Thyroid gland (tissue), 4 donors: ENCODE measurements at regions not wholly inside any gene's neighbourhood (a gene's known extent, or its start where the extent isn't known, plus 50 kb on each side); places are given as distances from the start of the nearest gene placed in this dataset.

Source experiments
- DNase-seq, 2 donors: peaks; one replicate each; pipeline ENCODE4 v3.0.0-alpha.2; 2019
- H3K27ac ChIP-seq, 3 donors: fragments of 200-600 bp; sonication (generic); 1 replicate in 2 of 3; 2 replicates in 1 of 3; pipeline ENCODE4 v1.5.1; 2016 to 2019; ENCODE audit warnings: mild to moderate bottlenecking in 1 of 3, moderate library complexity in 1 of 3
- H3K27me3 ChIP-seq: fragments of 200-600 bp; sonication (generic); one replicate; pipeline ENCODE4 v1.5.1; 2019
- H3K36me3 ChIP-seq, 2 donors: fragments of 200-600 bp; sonication (generic); one replicate each; pipeline ENCODE4 v1.5.1; 2016 to 2019
- H3K4me1 ChIP-seq, 2 donors: fragments of 200-600 bp; sonication (generic); one replicate each; pipeline ENCODE4 v1.5.1; 2017 to 2019
- H3K4me3 ChIP-seq, 3 donors: fragments of 200-600 bp; sonication (generic); replicated peaks in 1 of 3; 1 replicate in 2 of 3; 2 replicates in 1 of 3; pipeline ENCODE4 v1.5.1; 2016; ENCODE audit warnings: mild to moderate bottlenecking in 1 of 3
- H3K9me3 ChIP-seq: fragments of 200-600 bp; sonication (generic); one replicate; pipeline ENCODE4 v1.5.1; 2017
- POLR2A ChIP-seq, 2 donors: fragments of 450-650 bp; IDR thresholded peaks; one replicate each; pipeline ENCODE4 v1.6.1; 2017; ENCODE audit warnings: antibody characterized with exemption in 2 of 2, mild to moderate bottlenecking in 2 of 2, moderate library complexity in 1 of 2
- WGBS, 2 donors: methylation state at CpG; one replicate each; pipeline ENCODE4 v1.1.5; 2017; 5-methylcytosine and 5-hydroxymethylcytosine counted together
- intact Hi-C: fragments of 100-400 bp; cut with DNase I; formaldehyde crosslinking; loops from one replicate; pipeline ENCODE4 v1.15.1; 2023
- TF ChIP-seq, protein P1 (sequence below), 6 experiments: fragments of 200-600 bp in 3 of 6; fragments of 450-650 bp in 3 of 6; sonication (generic) in 3 of 6; IDR thresholded peaks; one replicate each; pipeline ENCODE4 v1.5.1; 2016 to 2019; ENCODE audit warnings: antibody characterized with exemption in 6 of 6, mild to moderate bottlenecking in 2 of 6, inconsistent platforms in 1 of 6, moderate library complexity in 1 of 6

GRCh38 chr11:115706626-115707135, 202.5 kb upstream of the CADM1 start:
- WGBS, 2 donors = 88 to 100% methylated on average over 1 of the region's 1 CpG
- H3K4me1 ChIP-seq = peaks cover 13 to 25% of the 10 kb centered on the region in 2 donors

DNA sequence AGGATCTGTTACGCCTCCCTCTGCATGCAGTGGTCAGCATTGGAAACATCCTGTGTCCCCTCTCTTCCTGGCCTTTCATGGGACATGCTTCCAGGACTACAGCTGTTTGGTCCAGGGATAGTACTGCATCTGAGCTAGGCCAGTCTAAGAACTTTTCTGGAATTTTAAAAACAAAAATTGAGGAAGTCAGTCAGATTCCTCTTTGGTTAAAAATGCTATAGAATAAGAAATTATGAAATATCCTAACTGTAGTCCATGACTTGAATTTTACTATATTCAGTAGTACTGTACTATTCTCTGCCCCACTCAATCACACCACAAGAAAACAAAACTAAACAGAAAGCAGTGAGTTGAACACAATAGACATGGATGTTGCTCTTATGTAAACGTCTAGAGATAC, 201.0 kb upstream of the CADM1 start:
- no peaks in the 10 kb centered on the region for H3K9me3 ChIP-seq
- DNase-seq = no peak
- peaks cover 16 to 37% of the 10 kb centered on the region in 2 donors for H3K4me1 ChIP-seq
- H3K27me3 ChIP-seq = no peaks in the 10 kb centered on the region
- H3K27ac ChIP-seq = no peak overlapping the region
- TF ChIP-seq, protein P1, sequence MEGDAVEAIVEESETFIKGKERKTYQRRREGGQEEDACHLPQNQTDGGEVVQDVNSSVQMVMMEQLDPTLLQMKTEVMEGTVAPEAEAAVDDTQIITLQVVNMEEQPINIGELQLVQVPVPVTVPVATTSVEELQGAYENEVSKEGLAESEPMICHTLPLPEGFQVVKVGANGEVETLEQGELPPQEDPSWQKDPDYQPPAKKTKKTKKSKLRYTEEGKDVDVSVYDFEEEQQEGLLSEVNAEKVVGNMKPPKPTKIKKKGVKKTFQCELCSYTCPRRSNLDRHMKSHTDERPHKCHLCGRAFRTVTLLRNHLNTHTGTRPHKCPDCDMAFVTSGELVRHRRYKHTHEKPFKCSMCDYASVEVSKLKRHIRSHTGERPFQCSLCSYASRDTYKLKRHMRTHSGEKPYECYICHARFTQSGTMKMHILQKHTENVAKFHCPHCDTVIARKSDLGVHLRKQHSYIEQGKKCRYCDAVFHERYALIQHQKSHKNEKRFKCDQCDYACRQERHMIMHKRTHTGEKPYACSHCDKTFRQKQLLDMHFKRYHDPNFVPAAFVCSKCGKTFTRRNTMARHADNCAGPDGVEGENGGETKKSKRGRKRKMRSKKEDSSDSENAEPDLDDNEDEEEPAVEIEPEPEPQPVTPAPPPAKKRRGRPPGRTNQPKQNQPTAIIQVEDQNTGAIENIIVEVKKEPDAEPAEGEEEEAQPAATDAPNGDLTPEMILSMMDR (IDR thresholded peaks at IDR 0.05) = no peak
- no peak for TF ChIP-seq POLR2A (IDR thresholded peaks at IDR 0.05)
- WGBS, 2 donors = 71 to 90% methylated on average over 2 of the region's 2 CpGs
- no peaks in the 10 kb centered on the region for H3K36me3 ChIP-seq
- intact Hi-C loops = no loop called here
- no peak overlapping the region for H3K4me3 ChIP-seq

More at GRCh38 chr11:115706626-115707135, 202.5 kb upstream of the CADM1 start:
- Histone ChIP-seq H3K27me3 (no peaks in the 10 kb centered on the region), H3K4me3 (no peak overlapping the region), H3K27ac (peak overlapping the region; percentile 36 to 55 (median 37)), H3K9me3 (no peaks in the 10 kb centered on the region), H3K36me3 (no peaks in the 10 kb centered on the region)
- peak; percentile 6 to 23 for DNase-seq
- no peak for TF ChIP-seq POLR2A (IDR thresholded peaks at IDR 0.05)
- TF ChIP-seq, protein P1 (IDR thresholded peaks at IDR 0.05) = no peak
- intact Hi-C loops = no loop called here

GRCh38 chr11:115700981-115701875, 197.0 kb upstream of the CADM1 start:
- intact Hi-C loops = no loop called here
- no peaks in the 10 kb centered on the region for H3K9me3 ChIP-seq
- H3K27ac ChIP-seq = peak overlapping the region in 1 of 3 donors; percentile 17
- DNase-seq = peak; percentile 19 to 43
- H3K27me3 ChIP-seq = no peaks in the 10 kb centered on the region
- WGBS, 2 donors = 65 to 66% methylated on average over 8 to 9 of the region's 12 CpGs
- no peak overlapping the region for H3K4me3 ChIP-seq
- peaks cover 12 to 38% of the 10 kb centered on the region in 2 donors for H3K4me1 ChIP-seq
- H3K36me3 ChIP-seq = no peaks in the 10 kb centered on the region
- TF ChIP-seq POLR2A (IDR thresholded peaks at IDR 0.05) = no peak
- TF ChIP-seq, protein P1 (IDR thresholded peaks at IDR 0.05) = no peak

- Histone ChIP-seq H3K4me3 (no peak overlapping the region), H3K27me3 (no peaks in the 10 kb centered on the region), H3K36me3 (no peaks in the 10 kb centered on the region), H3K4me1 (peaks cover 12 to 45% of the 10 kb centered on the region in 2 donors), H3K9me3 (no peaks in the 10 kb centered on the region), H3K27ac (peak overlapping the region; percentile 68 to 76 (median 71))
- no peak for DNase-seq
- intact Hi-C loops = no loop called here
- TF ChIP-seq POLR2A (IDR thresholded peaks at IDR 0.05) = no peak
- TF ChIP-seq, protein P1 (IDR thresholded peaks at IDR 0.05) = no peak
- WGBS, 2 donors = 60 to 71% methylated on average over 4 of the region's 4 CpGs
Measured at GRCh38 chr11:115700496-115700895, 196.3 kb upstream of the CADM1 start.

DNA sequence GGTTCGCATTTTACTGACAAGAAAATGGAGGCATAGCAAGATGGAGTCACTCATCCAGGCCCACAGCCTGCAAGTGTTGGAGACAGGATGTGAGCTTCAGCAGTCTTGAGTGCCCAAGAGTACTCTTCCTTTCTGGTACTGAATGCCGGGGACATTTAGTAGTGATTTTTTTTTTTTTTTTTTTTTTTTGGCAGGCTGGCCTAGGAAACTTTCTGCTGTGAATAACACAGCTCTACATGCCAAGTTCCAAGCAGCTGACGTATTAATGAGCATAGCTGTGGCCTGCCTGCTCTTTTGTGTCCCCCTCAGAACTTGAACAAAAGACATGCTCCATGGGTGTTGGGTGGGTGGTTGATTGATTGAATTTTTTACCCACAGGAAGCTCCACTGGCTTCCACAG, 195.5 kb upstream of the CADM1 start:
- Histone ChIP-seq H3K9me3 (no peaks in the 10 kb centered on the region), H3K27ac (peak overlapping the region; percentile 68 to 76 (median 71)), H3K4me3 (no peak overlapping the region), H3K4me1 (peaks cover 12 to 46% of the 10 kb centered on the region in 2 donors), H3K27me3 (no peaks in the 10 kb centered on the region), H3K36me3 (no peaks in the 10 kb centered on the region)
- peak; percentile 53 to 62 for DNase-seq
- intact Hi-C loops = no loop called here
- no peak for TF ChIP-seq POLR2A (IDR thresholded peaks at IDR 0.05)
- TF ChIP-seq, protein P1 (IDR thresholded peaks at IDR 0.05) = no peak
- WGBS, 2 donors = 33 to 36% methylated on average over 3 of the region's 3 CpGs
